GM23338 (cell line): ENCODE measurements at regions not wholly inside any gene's neighbourhood (a gene's known extent, or its start where the extent isn't known, plus 50 kb on each side); places are given as distances from the start of the nearest gene placed in this dataset.

ENCODE experiments used
- ATAC-seq: fragments of 200-7000 bp; cut with Tn5 transposase; 3 replicates; pipeline ENCODE4 v1.9.1; 2020
- DNase-seq: peaks from one replicate; pipeline ENCODE4 v3.0.0-alpha.2; 2015; ENCODE audit warnings: low spot score
- H2AFZ ChIP-seq: fragments of 200-600 bp; sonication (generic); 2 replicates; pipeline ENCODE4 v1.8.0; 2016; ENCODE audit warnings: antibody characterized with exemption, mild to moderate bottlenecking, moderate library complexity
- H3F3A ChIP-seq: fragments of 200-600 bp; sonication (generic); replicated peaks from 2 replicates; pipeline ENCODE4 v1.8.0; 2017; ENCODE audit warnings: antibody characterized with exemption, mixed run types, low read depth
- H3K27ac ChIP-seq: fragments of 200-600 bp; sonication (generic); 2 replicates; pipeline ENCODE4 v1.6.1; 2016; ENCODE audit warnings: low read depth
- H3K27me3 ChIP-seq: fragments of 200-600 bp; sonication (generic); 2 replicates; pipeline ENCODE4 v1.8.0; 2016; ENCODE audit warnings: mild to moderate bottlenecking, mixed run types, moderate library complexity; ENCODE audit not compliant: insufficient read depth
- H3K36me3 ChIP-seq: fragments of 200-600 bp; sonication (generic); 2 replicates; pipeline ENCODE4 v1.8.0; 2016; ENCODE audit warnings: mild to moderate bottlenecking; ENCODE audit not compliant: insufficient read depth
- H3K4me1 ChIP-seq: fragments of 200-600 bp; sonication (generic); 2 replicates; pipeline ENCODE4 v1.8.0; 2016; ENCODE audit warnings: mild to moderate bottlenecking, moderate library complexity; ENCODE audit not compliant: insufficient read depth
- H3K4me2 ChIP-seq: fragments of 200-600 bp; sonication (generic); 2 replicates; pipeline ENCODE4 v1.7.1; 2017; ENCODE audit warnings: mixed run types
- H3K4me3 ChIP-seq: fragments of 200-600 bp; sonication (generic); 2 replicates; pipeline ENCODE4 v1.6.1; 2016; ENCODE audit warnings: mixed run types
- H3K79me2 ChIP-seq: fragments of 200-600 bp; sonication (generic); replicated peaks from 2 replicates; pipeline ENCODE4 v1.8.0; 2017; ENCODE audit warnings: mild to moderate bottlenecking; ENCODE audit not compliant: insufficient read depth
- H3K9me2 ChIP-seq: fragments of 200-600 bp; sonication (generic); 2 replicates; pipeline ENCODE4 v1.8.0; 2017; ENCODE audit not compliant: insufficient read depth
- H4K20me1 ChIP-seq: fragments of 200-600 bp; sonication (generic); replicated peaks from 2 replicates; pipeline ENCODE4 v1.8.0; 2017; ENCODE audit warnings: mild to moderate bottlenecking; ENCODE audit not compliant: insufficient read depth
- H3K27ac Mint-ChIP-seq: 2 replicates; pipeline ENCODE4 v1.8.0; 2020; ENCODE audit warnings: inconsistent platforms, mild to moderate bottlenecking, moderate library complexity, mixed read lengths
- H3K27me3 Mint-ChIP-seq: 3 replicates; pipeline ENCODE4 v1.8.0; 2022; ENCODE audit warnings: low read depth, mild to moderate bottlenecking, moderate library complexity, mixed read lengths, inconsistent platforms; ENCODE audit not compliant: insufficient read depth, poor library complexity
- H3K36me3 Mint-ChIP-seq: 3 replicates; pipeline ENCODE4 v1.8.0; 2021; ENCODE audit warnings: low read depth, mild to moderate bottlenecking, inconsistent platforms, moderate library complexity, mixed read lengths
- H3K4me1 Mint-ChIP-seq: 3 replicates; pipeline ENCODE4 v1.8.0; 2020; ENCODE audit warnings: mild to moderate bottlenecking, inconsistent platforms, mixed read lengths
- H3K4me3 Mint-ChIP-seq: 3 replicates; pipeline ENCODE4 v1.8.0; 2021; ENCODE audit warnings: moderate library complexity, mild to moderate bottlenecking, inconsistent platforms, mixed read lengths
- H3K9me3 Mint-ChIP-seq: 3 replicates; pipeline ENCODE4 v1.8.0; 2020; ENCODE audit warnings: moderate library complexity, mild to moderate bottlenecking, inconsistent platforms, mixed read lengths
- CREB1 ChIP-seq: fragments of 250-450 bp; sonication (Bioruptor Pico); IDR thresholded peaks from 2 replicates; pipeline ENCODE4 v1.5.0; 2020; ENCODE audit warnings: low read depth, mild to moderate bottlenecking, moderate library complexity
- CTCF ChIP-seq, 2 experiments: fragments of 200-600 bp in 1 of 2; sonication (generic) in 1 of 2; conservative IDR thresholded peaks; 2 replicates each; pipeline versions ENCODE4 v1.5.1 to v1.6.1; 2016 to 2017; ENCODE audit warnings: antibody characterized with exemption in 2 of 2, low read depth in 2 of 2, mild to moderate bottlenecking in 2 of 2, moderate library complexity in 1 of 2
- EZH2 ChIP-seq: fragments of 200-600 bp; sonication (generic); IDR thresholded peaks from one replicate; pipeline ENCODE4 v1.8.0; 2017; ENCODE audit warnings: antibody characterized with exemption, mild to moderate bottlenecking, low read depth; ENCODE audit not compliant: unreplicated experiment
- EZH2phosphoT487 ChIP-seq: fragments of 200-600 bp; sonication (generic); IDR thresholded peaks from one replicate; pipeline ENCODE4 v1.8.1; 2018; ENCODE audit warnings: antibody characterized with exemption; ENCODE audit not compliant: unreplicated experiment
- JUNB ChIP-seq: IDR thresholded peaks from one replicate; pipeline ENCODE4 v1.6.1; 2016; ENCODE audit warnings: antibody characterized with exemption; ENCODE audit not compliant: unreplicated experiment
- NANOG ChIP-seq: IDR thresholded peaks from 2 replicates; pipeline ENCODE4 v1.6.1; 2016; ENCODE audit warnings: antibody characterized with exemption, borderline replicate concordance
- POLR2AphosphoS5 ChIP-seq: IDR thresholded peaks from 2 replicates; pipeline ENCODE4 v1.6.1; 2016; ENCODE audit warnings: antibody characterized with exemption, low read depth
- REST ChIP-seq: IDR thresholded peaks from one replicate; pipeline ENCODE4 v1.6.1; 2018; ENCODE audit warnings: antibody characterized with exemption; ENCODE audit not compliant: unreplicated experiment
- STAT1 ChIP-seq: IDR thresholded peaks from one replicate; pipeline ENCODE4 v1.6.1; 2016; ENCODE audit warnings: antibody characterized with exemption; ENCODE audit not compliant: unreplicated experiment
- ZNF114 ChIP-seq: fragments of 250-450 bp; sonication (Bioruptor Pico); IDR thresholded peaks from 2 replicates; pipeline ENCODE4 v1.5.0; 2020; ENCODE audit warnings: mild to moderate bottlenecking, moderate library complexity
- ZNF331 ChIP-seq: fragments of 250-450 bp; sonication (Bioruptor Pico); IDR thresholded peaks from 2 replicates; pipeline ENCODE4 v1.5.0; 2020; ENCODE audit warnings: low read depth, mild to moderate bottlenecking, moderate library complexity
- ZNF462 ChIP-seq: fragments of 250-450 bp; sonication (Bioruptor Pico); IDR thresholded peaks from 2 replicates; pipeline ENCODE4 v1.5.0; 2020; ENCODE audit warnings: mild to moderate bottlenecking, moderate library complexity
- TF ChIP-seq, protein P1 (sequence below): IDR thresholded peaks from 2 replicates; pipeline ENCODE4 v1.6.1; 2016; ENCODE audit warnings: antibody characterized with exemption

DNA sequence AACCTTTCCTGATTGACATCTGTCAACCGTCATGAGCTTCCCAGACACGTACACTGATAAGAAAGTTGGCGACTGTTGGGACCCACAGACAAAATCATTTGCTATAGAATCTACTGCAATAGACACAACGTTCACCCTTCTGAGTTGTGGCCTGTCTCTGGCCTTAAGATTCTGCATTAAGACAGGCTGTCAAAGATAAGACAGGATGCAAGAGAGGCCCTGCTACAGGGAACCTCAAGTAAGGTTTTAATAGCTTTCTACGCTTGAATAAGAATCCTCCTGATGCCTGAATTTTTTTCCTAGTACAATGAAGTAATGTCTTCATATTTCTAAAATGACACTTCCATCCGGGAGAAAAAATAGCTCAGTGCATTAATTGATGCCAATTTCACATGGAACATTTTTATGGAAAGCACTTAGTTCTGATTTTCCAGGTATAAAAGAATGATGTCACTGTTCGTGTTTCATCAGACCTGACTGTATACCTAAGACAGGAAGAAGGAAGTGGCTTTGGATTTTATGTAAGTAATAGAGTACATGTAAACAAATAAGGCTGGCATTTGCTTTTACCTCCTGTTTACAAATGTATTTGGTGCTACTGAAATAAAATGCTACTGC lies 275.2 kb upstream of the GPC6 start:
- H3K4me1 ChIP-seq = peaks cover 9% of the 10 kb centered on the region; the same call in 1 of the 2 replicates
- H4K20me1 ChIP-seq = no peaks in the 10 kb centered on the region
- H3K27me3 Mint-ChIP-seq = no peaks in the 10 kb centered on the region
- no peak overlapping the region for H3K4me3 Mint-ChIP-seq
- H3K9me3 Mint-ChIP-seq = no peaks in the 10 kb centered on the region
- no peak overlapping the region for H3K4me3 ChIP-seq
- no peak overlapping the region for H2AFZ ChIP-seq
- H3K27me3 ChIP-seq = no peaks in the 10 kb centered on the region
- peaks cover 8% of the 10 kb centered on the region; the same call in 2 of the 3 replicates for H3K4me1 Mint-ChIP-seq
- ATAC-seq = no peak
- no peak overlapping the region for H3K27ac Mint-ChIP-seq
- H3K27ac ChIP-seq = no peak overlapping the region
- no peak overlapping the region for H3K4me2 ChIP-seq
- no peak for DNase-seq
- no peaks in the 10 kb centered on the region for H3F3A ChIP-seq
- TF ChIP-seq STAT1 = no peak
- TF ChIP-seq, protein P1, sequence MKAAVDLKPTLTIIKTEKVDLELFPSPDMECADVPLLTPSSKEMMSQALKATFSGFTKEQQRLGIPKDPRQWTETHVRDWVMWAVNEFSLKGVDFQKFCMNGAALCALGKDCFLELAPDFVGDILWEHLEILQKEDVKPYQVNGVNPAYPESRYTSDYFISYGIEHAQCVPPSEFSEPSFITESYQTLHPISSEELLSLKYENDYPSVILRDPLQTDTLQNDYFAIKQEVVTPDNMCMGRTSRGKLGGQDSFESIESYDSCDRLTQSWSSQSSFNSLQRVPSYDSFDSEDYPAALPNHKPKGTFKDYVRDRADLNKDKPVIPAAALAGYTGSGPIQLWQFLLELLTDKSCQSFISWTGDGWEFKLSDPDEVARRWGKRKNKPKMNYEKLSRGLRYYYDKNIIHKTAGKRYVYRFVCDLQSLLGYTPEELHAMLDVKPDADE = no peak
- no peak for TF ChIP-seq NANOG
- no peak for TF ChIP-seq ZNF331 (CRISPR knock-in tag)
- TF ChIP-seq EZH2phosphoT487 = no peak
- TF ChIP-seq JUNB = no peak
- TF ChIP-seq EZH2 = no peak
- no peak for TF ChIP-seq CREB1
- TF ChIP-seq CTCF (conservative IDR thresholded peaks at IDR 0.05; ENCODE audit: low read depth in 2 of 2) = no peak
- TF ChIP-seq POLR2AphosphoS5 = no peak
- TF ChIP-seq REST = no peak
- no peak for TF ChIP-seq ZNF114
- TF ChIP-seq ZNF462 (CRISPR knock-in tag) = no peak
- no peaks in the 10 kb centered on the region for H3K36me3 Mint-ChIP-seq
- no peaks in the 10 kb centered on the region for H3K36me3 ChIP-seq
- H3K79me2 ChIP-seq = no peaks in the 10 kb centered on the region
- H3K9me2 ChIP-seq = no peaks in the 10 kb centered on the region; the same call in none of the 2 replicates
